CD4-positive, alpha-beta memory T cell (primary cell): ENCODE measurements at regions not wholly inside any gene's neighbourhood (a gene's known extent, or its start where the extent isn't known, plus 50 kb on each side); places are given as distances from the start of the nearest gene placed in this dataset.

ENCODE experiments used
- CTCF ChIA-PET: fragments of 350-600 bp; sonication (Branson Sonifier 250); formaldehyde crosslinking; loops from one replicate; lab custom pipeline; 2021; ENCODE audit warnings: inconsistent platforms; ENCODE audit not compliant: partially characterized antibody; lab: Charles Lee
- POLR2A ChIA-PET: fragments of 350-600 bp; sonication (Branson Sonifier 250); formaldehyde crosslinking; loops from one replicate; lab custom pipeline; 2021; ENCODE audit not compliant: partially characterized antibody; lab: Charles Lee
- DNase-seq, 5 donors: peaks; one replicate each; pipeline versions ENCODE4 v3.0.0 to v3.0.0-alpha.2; 2020 to 2022; ENCODE audit warnings: mixed read lengths in 1 of 5
- H3K27ac ChIP-seq: one replicate; pipeline ENCODE4 v1.7.0; 2013; ENCODE audit warnings: low read depth, low read length
- H3K27me3 ChIP-seq: 2 replicates; pipeline ENCODE4 v1.7.0; 2013; ENCODE audit warnings: mild to moderate bottlenecking, low read length, moderate library complexity; ENCODE audit not compliant: insufficient read depth
- H3K36me3 ChIP-seq: 2 replicates; pipeline ENCODE4 v1.7.0; 2013; ENCODE audit warnings: mild to moderate bottlenecking, low read length, moderate library complexity; ENCODE audit not compliant: insufficient read depth
- H3K4me1 ChIP-seq: 2 replicates; pipeline ENCODE4 v1.7.0; 2013; ENCODE audit warnings: mild to moderate bottlenecking, low read length, moderate library complexity; ENCODE audit not compliant: insufficient read depth
- H3K4me3 ChIP-seq, 2 donors: one replicate each; pipeline ENCODE4 v1.7.0; 2013; ENCODE audit warnings: low read length in 2 of 2, mild to moderate bottlenecking in 1 of 2
- H3K9me3 ChIP-seq, 2 donors: one replicate each; pipeline ENCODE4 v1.7.0; 2013; ENCODE audit warnings: low read length in 2 of 2, control low read depth in 1 of 2; ENCODE audit not compliant: control insufficient read depth in 1 of 2
- H3K27ac Mint-ChIP-seq, 7 donors: one replicate each; pipeline ENCODE4 v1.8.0; 2020 to 2021; ENCODE audit warnings: mixed read lengths in 7 of 7, mild to moderate bottlenecking in 6 of 7, inconsistent platforms in 3 of 7, moderate library complexity in 3 of 7
- H3K27me3 Mint-ChIP-seq, 2 donors: one replicate each; pipeline ENCODE4 v1.8.0; 2020 to 2021; ENCODE audit warnings: mixed read lengths in 2 of 2
- H3K36me3 Mint-ChIP-seq, 2 donors: one replicate each; pipeline ENCODE4 v1.8.0; 2020 to 2021; ENCODE audit warnings: mixed read lengths in 2 of 2, inconsistent platforms in 1 of 2, mild to moderate bottlenecking in 1 of 2
- H3K4me1 Mint-ChIP-seq, 4 donors: one replicate each; pipeline ENCODE4 v1.8.0; 2020 to 2021; ENCODE audit warnings: mixed read lengths in 4 of 4, mild to moderate bottlenecking in 1 of 4
- H3K4me3 Mint-ChIP-seq, 8 donors: one replicate each; pipeline ENCODE4 v1.8.0; 2020 to 2021; ENCODE audit warnings: mixed read lengths in 8 of 8, mild to moderate bottlenecking in 7 of 8, moderate library complexity in 6 of 8, inconsistent platforms in 3 of 8
- H3K9me3 Mint-ChIP-seq, 8 donors: one replicate each; pipeline ENCODE4 v1.8.0; 2020 to 2021; ENCODE audit warnings: mixed read lengths in 8 of 8, mild to moderate bottlenecking in 5 of 8, inconsistent platforms in 3 of 8, moderate library complexity in 1 of 8
- intact Hi-C: fragments of 100-400 bp; cut with micrococcal nuclease; formaldehyde crosslinking; loops from one replicate; pipeline ENCODE4 v1.15.1; 2023

GRCh38 chr2:19416083-19416482 is 57.7 kb upstream of the OSR1 start:
- no peak overlapping the region for H3K4me3 ChIP-seq
- ChIA-PET CTCF (no interaction called here), POLR2A (no interaction called here)
- H3K27me3 ChIP-seq, result no peaks in the 10 kb centered on the region
- H3K36me3 ChIP-seq, result no peaks in the 10 kb centered on the region
- Mint-ChIP-seq H3K4me3 (no peak overlapping the region), H3K27ac (no peak overlapping the region), H3K9me3 (peaks cover 0 to 13% (median 5%) of the 10 kb centered on the region in 8 donors), H3K36me3 (peaks cover 0 to 2% of the 10 kb centered on the region in 2 donors), H3K4me1 (no peaks in the 10 kb centered on the region), H3K27me3 (peaks cover 2 to 10% of the 10 kb centered on the region in 2 donors)
- H3K27ac ChIP-seq, result no peak overlapping the region
- no peaks in the 10 kb centered on the region for H3K9me3 ChIP-seq
- DNase-seq, result no peak
- no peaks in the 10 kb centered on the region for H3K4me1 ChIP-seq
- intact Hi-C loops, result no loop called here

- CTCF ChIA-PET, result no interaction called here
- intact Hi-C loops, result no loop called here
These were observed 50.6 kb upstream of the OSR1 start for GRCh38 chr2:19409046-19409445.

GRCh38 chr2:19408592-19408991 is 50.2 kb upstream of the OSR1 start:
- no peaks in the 10 kb centered on the region for H3K4me1 Mint-ChIP-seq
- H3K36me3 Mint-ChIP-seq, result peaks cover 0 to 3% of the 10 kb centered on the region in 2 donors
- intact Hi-C loops, result no loop called here
- no peaks in the 10 kb centered on the region for H3K9me3 ChIP-seq
- no peak overlapping the region for H3K27ac ChIP-seq
- no peak for DNase-seq
- peaks cover 12 to 13% of the 10 kb centered on the region in 2 donors for H3K27me3 Mint-ChIP-seq
- H3K27ac Mint-ChIP-seq, result peak overlapping the region in 1 of 7 donors; percentile 13
- no peak overlapping the region for H3K4me3 ChIP-seq
- no peak overlapping the region for H3K4me3 Mint-ChIP-seq
- POLR2A ChIA-PET, result no interaction called here
- H3K4me1 ChIP-seq, result no peaks in the 10 kb centered on the region
- no peaks in the 10 kb centered on the region for H3K27me3 ChIP-seq
- CTCF ChIA-PET, result no interaction called here
- H3K36me3 ChIP-seq, result no peaks in the 10 kb centered on the region
- H3K9me3 Mint-ChIP-seq, result peaks cover 0 to 18% (median 7%) of the 10 kb centered on the region in 8 donors

More at GRCh38 chr2:19409046-19409445, 50.6 kb upstream of the OSR1 start:
- H3K27ac Mint-ChIP-seq, result no peak overlapping the region
- Histone ChIP-seq H3K4me3 (no peak overlapping the region), H3K9me3 (no peaks in the 10 kb centered on the region), H3K36me3 (no peaks in the 10 kb centered on the region), H3K27ac (no peak overlapping the region), H3K27me3 (no peaks in the 10 kb centered on the region), H3K4me1 (no peaks in the 10 kb centered on the region)
- POLR2A ChIA-PET, result no interaction called here
- H3K4me1 Mint-ChIP-seq, result no peaks in the 10 kb centered on the region
- H3K27me3 Mint-ChIP-seq, result peaks cover 12 to 13% of the 10 kb centered on the region in 2 donors
- no peak for DNase-seq
- H3K9me3 Mint-ChIP-seq, result peaks cover 0 to 18% (median 7%) of the 10 kb centered on the region in 8 donors
- peaks cover 0 to 3% of the 10 kb centered on the region in 2 donors for H3K36me3 Mint-ChIP-seq
- H3K4me3 Mint-ChIP-seq, result no peak overlapping the region
